ENCODE measurements at regions not wholly inside any gene's neighbourhood (a gene's known extent, or its start where the extent isn't known, plus 50 kb on each side); places are given as distances from the start of the nearest gene placed in this dataset.

- TF ChIP-seq CTCF (IDR thresholded peaks at IDR 0.05; ENCODE audit: poor library complexity) (no peak), EZH2 (IDR thresholded peaks at IDR 0.05; ENCODE audit: borderline replicate concordance) (no peak), EZH2phosphoT487 (IDR thresholded peaks at IDR 0.05; ENCODE audit: low read depth, severe bottlenecking, unreplicated experiment) (no peak)
Measured at GRCh38 chr12:42756841-42757623, 167.5 kb upstream of the PRICKLE1 start.
